ENCODE measurements at regions not wholly inside any gene's neighbourhood (a gene's known extent, or its start where the extent isn't known, plus 50 kb on each side); places are given as distances from the start of the nearest gene placed in this dataset.

DNA sequence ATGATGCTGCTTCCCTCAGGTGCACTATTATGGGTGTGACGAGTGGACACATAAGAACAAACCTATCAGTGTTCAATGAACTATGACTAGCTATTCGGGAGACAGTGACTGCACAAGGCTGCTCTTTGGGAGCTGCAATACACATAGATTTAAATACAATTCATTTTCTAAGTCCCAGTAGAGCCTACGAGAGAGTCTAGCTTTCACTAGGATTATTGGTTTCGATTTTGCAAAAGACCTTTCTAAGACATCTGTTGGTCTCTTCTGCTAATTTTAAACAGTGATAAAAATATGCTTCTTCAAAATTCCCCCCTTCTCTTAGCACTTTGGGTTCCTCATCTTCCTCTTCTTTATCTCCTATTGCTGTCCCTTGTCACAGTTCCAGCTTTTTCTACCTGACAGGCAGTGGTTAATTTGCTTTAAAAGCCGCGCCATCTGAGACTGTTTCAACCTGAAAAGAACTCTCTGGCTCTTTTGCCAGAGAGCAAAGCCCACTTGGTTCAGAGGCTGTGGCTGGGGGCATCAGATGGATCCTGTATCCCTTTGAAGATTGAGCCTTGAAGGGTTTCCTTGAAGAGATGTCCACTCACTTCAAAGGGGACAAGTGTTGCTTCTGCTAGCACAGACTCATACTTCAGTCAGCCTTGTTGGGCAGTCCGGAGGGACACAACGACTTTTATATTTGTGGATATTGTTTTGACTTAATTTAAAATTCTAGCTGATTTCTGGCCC, 241.5 kb downstream of the MAN2A1 start:
- TF ChIP-seq, protein P1, sequence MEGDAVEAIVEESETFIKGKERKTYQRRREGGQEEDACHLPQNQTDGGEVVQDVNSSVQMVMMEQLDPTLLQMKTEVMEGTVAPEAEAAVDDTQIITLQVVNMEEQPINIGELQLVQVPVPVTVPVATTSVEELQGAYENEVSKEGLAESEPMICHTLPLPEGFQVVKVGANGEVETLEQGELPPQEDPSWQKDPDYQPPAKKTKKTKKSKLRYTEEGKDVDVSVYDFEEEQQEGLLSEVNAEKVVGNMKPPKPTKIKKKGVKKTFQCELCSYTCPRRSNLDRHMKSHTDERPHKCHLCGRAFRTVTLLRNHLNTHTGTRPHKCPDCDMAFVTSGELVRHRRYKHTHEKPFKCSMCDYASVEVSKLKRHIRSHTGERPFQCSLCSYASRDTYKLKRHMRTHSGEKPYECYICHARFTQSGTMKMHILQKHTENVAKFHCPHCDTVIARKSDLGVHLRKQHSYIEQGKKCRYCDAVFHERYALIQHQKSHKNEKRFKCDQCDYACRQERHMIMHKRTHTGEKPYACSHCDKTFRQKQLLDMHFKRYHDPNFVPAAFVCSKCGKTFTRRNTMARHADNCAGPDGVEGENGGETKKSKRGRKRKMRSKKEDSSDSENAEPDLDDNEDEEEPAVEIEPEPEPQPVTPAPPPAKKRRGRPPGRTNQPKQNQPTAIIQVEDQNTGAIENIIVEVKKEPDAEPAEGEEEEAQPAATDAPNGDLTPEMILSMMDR (IDR thresholded peaks at IDR 0.05; ENCODE audit: insufficient read depth, low read depth, low read length) = no peak
- no peak for DNase-seq (ENCODE audit: low read depth)
- H3K4me3 ChIP-seq (ENCODE audit: low read depth, low read length) = no peak overlapping the region

DNA sequence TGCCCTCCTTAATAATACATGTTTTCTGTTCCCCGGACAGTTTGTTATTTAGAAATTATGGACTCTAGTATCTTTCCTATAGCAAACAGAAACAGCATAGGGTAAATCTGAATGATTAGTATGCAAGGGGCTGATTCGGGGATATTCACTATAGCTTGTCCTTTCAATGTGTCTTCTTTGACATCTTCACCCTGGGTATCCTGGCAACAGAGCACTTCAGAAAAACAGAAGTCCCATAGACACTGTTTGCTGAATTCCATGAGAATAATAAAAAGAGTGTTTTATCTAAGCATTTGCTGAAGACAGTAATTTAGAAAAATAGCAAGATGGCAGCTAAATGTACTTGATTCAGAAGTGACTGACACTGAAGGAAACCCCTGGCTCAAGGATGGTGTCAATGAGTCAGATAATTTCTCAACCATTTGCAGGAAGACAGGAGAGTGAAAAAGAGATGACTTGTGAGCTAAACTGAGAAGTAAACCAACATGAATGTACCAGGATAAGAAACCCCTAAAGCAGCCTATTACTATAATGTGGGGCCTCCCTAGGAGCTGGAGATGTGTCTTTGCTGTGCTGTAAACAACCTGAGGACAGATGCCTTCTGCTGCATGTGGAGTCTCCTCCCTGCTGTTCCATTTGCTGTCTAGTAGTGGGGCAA, 246.2 kb downstream of the MAN2A1 start:
- no peak for DNase-seq (ENCODE audit: low read depth)
- TF ChIP-seq, protein P1 (IDR thresholded peaks at IDR 0.05; ENCODE audit: insufficient read depth, low read depth, low read length) = no peak
- no peak overlapping the region for H3K4me3 ChIP-seq (ENCODE audit: low read depth, low read length)

DNA sequence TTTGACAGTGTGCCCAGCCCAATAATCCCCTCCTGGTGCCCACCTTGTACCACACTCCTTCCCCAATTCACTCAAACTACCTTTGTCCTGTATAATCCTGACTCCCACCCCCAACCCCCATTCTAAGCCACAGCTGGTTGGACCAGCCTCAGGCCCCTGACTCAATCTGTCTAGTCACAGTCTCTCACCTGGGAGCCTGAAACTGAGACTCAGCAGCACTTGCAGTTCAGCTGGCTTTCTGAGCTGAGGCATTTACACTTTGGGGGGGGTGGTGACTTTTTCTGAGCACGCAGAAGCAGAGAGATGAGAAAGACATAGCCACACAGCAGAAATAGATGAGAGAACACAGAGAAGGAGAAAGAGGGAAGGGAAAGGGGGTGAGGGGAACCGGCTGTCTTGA, 247.3 kb downstream of the MAN2A1 start:
- H3K4me3 ChIP-seq (ENCODE audit: low read depth, low read length) = no peak overlapping the region
- DNase-seq (ENCODE audit: low read depth) = no peak

DNA sequence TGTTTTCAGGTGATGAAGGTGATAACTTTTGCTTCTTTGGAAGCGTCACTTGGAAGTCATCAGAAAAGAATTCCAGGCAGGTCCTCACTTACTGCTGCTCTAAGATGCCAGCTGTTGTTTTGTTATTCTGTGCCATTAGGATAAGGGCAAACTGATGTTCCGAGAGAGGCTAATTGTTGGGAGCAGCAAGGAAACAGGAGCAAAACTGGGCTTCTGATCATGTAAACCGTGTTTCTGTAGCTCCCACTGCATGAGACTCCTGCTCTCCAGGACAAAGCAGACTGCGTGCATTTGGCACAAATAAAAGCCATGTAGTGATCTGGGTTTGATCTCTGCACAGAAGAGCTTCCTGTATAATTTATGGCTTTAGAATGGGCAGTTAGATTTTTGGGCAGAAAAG, 248.2 kb downstream of the MAN2A1 start:
- TF ChIP-seq, protein P1 (IDR thresholded peaks at IDR 0.05; ENCODE audit: insufficient read depth, low read depth, low read length) = no peak
- H3K4me3 ChIP-seq (ENCODE audit: low read depth, low read length) = no peak overlapping the region
- DNase-seq (ENCODE audit: low read depth) = no peak

More for the DNA sequence above, 247.3 kb downstream of the MAN2A1 start:
- TF ChIP-seq, protein P1 (IDR thresholded peaks at IDR 0.05; ENCODE audit: insufficient read depth, low read depth, low read length) = no peak

DNA sequence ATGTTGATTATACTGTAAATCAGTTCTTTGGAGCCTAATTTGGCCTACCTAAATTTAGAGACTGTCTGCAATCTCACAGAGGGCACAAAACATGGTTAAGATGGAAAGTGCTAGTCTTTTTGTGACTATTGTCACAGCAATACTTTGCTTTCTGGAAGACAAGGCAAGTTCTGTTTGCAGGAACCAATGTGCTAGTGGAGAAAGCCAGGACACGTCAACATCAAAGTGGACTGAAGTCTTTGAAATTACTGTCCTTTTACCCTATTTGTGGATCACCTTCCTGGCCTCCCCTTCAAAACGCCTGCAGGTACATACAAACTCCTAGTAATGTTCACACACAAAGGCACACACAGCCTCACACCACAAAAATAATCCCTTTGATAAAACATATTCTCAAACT, 248.7 kb downstream of the MAN2A1 start:
- TF ChIP-seq, protein P1 (IDR thresholded peaks at IDR 0.05; ENCODE audit: insufficient read depth, low read depth, low read length) = no peak
- no peak for DNase-seq (ENCODE audit: low read depth)
- H3K4me3 ChIP-seq (ENCODE audit: low read depth, low read length) = no peak overlapping the region

DNA sequence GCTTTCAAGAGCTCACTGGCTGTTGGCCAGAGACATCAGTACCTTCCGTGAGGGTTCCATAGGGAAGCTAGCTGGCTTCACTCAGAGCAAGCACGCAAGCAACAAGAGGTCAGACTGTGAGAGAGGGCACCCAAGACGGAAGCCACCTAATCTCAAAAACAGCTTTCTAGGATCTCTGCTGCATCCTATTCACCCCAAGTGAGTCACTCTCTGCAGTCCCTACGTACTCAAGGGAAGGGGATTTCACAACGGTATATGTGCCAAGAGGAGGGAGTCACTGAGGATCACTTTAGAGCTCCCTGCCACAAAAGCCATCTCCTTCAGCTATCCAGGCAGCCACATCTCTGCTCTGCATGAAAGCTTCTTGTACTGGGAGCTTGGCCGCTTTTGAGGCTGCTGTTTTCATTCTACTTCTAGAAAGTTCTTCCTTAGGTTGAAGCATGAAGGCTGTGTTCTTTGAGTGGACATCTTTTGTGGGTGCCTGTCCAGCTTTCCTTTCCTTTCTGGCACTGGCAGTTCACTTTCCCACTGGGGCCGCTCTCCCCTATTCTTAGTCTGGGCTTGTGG, 249.5 kb downstream of the MAN2A1 start:
- DNase-seq (ENCODE audit: low read depth) = peak; percentile 82
- TF ChIP-seq, protein P1 (IDR thresholded peaks at IDR 0.05; ENCODE audit: insufficient read depth, low read depth, low read length) = no peak
- H3K4me3 ChIP-seq (ENCODE audit: low read depth, low read length) = no peak overlapping the region

Data from fibroblast of villous mesenchyme (primary cell).